Colonic mucosa (tissue), 4 donors: ENCODE measurements at regions not wholly inside any gene's neighbourhood (a gene's known extent, or its start where the extent isn't known, plus 50 kb on each side); places are given as distances from the start of the nearest gene placed in this dataset.
A peak's percentile ranks its signal among the peaks of the same experiment; 100 is the strongest.

ENCODE experiments used
- DNase-seq: peaks from one replicate; pipeline ENCODE4 v3.0.0-alpha.2; 2020
- H3K27ac ChIP-seq: fragments of 200-600 bp; one replicate; pipeline ENCODE4 v1.8.0; 2021
- H3K27me3 ChIP-seq: fragments of 200-600 bp; one replicate; pipeline ENCODE4 v1.8.0; 2021
- H3K36me3 ChIP-seq: fragments of 200-600 bp; one replicate; pipeline ENCODE4 v1.8.0; 2021
- H3K4me1 ChIP-seq: fragments of 200-600 bp; one replicate; pipeline ENCODE4 v1.8.0; 2021; ENCODE audit warnings: mild to moderate bottlenecking
- H3K4me3 ChIP-seq: fragments of 200-600 bp; one replicate; pipeline ENCODE4 v1.8.0; 2021
- H3K9ac ChIP-seq, 2 donors: one replicate each; pipeline ENCODE4 v1.7.0; 2013; ENCODE audit warnings: control low read depth in 2 of 2, low read depth in 2 of 2, low read length in 2 of 2
- H3K9me3 ChIP-seq: fragments of 200-600 bp; one replicate; pipeline ENCODE4 v1.8.0; 2021
- intact Hi-C: fragments of 100-400 bp; cut with DNase I; formaldehyde crosslinking; loops from one replicate; pipeline ENCODE4 v1.14.1; 2022
- TF ChIP-seq, protein P1 (sequence below): fragments of 200-600 bp; IDR thresholded peaks from one replicate; pipeline ENCODE4 v1.8.0; 2022; ENCODE audit warnings: antibody characterized with exemption, mild to moderate bottlenecking
- donor health status: healthy.
- donor health status: DM: no; HTN: no; CAD: no.
- donor health status: DM: no; HTN: no; CAD: no.

- DNase-seq = no peak
- TF ChIP-seq, protein P1, sequence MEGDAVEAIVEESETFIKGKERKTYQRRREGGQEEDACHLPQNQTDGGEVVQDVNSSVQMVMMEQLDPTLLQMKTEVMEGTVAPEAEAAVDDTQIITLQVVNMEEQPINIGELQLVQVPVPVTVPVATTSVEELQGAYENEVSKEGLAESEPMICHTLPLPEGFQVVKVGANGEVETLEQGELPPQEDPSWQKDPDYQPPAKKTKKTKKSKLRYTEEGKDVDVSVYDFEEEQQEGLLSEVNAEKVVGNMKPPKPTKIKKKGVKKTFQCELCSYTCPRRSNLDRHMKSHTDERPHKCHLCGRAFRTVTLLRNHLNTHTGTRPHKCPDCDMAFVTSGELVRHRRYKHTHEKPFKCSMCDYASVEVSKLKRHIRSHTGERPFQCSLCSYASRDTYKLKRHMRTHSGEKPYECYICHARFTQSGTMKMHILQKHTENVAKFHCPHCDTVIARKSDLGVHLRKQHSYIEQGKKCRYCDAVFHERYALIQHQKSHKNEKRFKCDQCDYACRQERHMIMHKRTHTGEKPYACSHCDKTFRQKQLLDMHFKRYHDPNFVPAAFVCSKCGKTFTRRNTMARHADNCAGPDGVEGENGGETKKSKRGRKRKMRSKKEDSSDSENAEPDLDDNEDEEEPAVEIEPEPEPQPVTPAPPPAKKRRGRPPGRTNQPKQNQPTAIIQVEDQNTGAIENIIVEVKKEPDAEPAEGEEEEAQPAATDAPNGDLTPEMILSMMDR = no peak
- no peak overlapping the region for H3K9ac ChIP-seq
- no peak overlapping the region for H3K27ac ChIP-seq
- no peaks in the 10 kb centered on the region for H3K9me3 ChIP-seq
- H3K27me3 ChIP-seq = no peaks in the 10 kb centered on the region
- H3K4me1 ChIP-seq = no peaks in the 10 kb centered on the region
- H3K4me3 ChIP-seq = no peak overlapping the region
- intact Hi-C loops = no loop called here
- no peaks in the 10 kb centered on the region for H3K36me3 ChIP-seq
Measured at GRCh38 chr1:213684454-213684853, 303.3 kb upstream of the PROX1 start.

DNA sequence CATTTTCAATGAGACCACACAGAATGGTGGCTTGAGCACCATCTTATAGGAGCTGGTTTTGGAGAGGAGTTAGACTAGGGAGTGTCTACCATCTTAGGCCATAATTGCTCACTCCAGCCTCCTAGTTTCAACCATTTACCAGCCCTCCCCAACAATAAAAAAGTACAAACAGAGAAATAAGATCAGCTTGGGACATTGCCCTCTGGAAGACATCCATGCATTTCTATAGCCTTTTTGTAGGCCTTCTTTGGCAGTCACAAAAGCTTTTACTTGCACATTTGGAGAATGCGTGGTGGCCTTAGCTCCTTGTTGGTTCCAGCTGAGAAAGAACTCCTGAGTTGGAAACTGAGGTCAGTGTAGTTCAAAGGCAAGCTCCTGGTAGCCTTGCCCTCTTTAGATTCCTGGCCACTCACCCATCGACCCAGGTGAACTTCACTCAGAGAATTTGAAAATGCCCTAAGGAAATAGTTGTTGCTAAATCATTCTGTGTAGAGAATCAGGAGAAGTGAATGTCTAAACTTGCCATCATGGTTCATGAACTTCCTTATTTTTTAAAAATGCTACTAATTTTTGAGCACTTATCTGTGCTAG lies 301.7 kb upstream of the PROX1 start:
- no peaks in the 10 kb centered on the region for H3K27me3 ChIP-seq
- no peaks in the 10 kb centered on the region for H3K9me3 ChIP-seq
- H3K4me1 ChIP-seq = peaks cover 2% of the 10 kb centered on the region
- no peak for DNase-seq
- peak overlapping the region in 1 of 2 donors; percentile 5 for H3K9ac ChIP-seq
- no peak overlapping the region for H3K4me3 ChIP-seq
- no peaks in the 10 kb centered on the region for H3K36me3 ChIP-seq
- intact Hi-C loops = no loop called here
- peak overlapping the region; percentile 34 for H3K27ac ChIP-seq
- TF ChIP-seq, protein P1 = no peak

DNA sequence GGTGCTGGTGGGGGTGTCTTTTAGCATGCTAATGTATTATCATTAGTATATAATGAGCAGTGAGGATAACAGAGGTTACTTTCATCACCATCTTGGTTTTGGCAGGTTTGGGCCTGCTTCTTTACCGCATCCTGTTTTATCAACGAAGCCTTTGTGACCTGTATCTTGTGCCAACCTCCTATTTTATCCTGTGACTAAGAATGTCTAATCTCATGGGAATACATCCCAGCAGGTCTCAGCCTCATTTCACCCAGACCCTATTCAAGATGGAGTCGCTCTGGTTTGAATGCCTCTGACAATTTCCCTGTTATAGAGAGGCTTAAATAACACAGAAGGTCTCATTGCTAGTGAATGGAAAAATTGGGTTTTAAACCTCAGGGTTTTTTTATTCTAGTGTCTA lies 300.8 kb upstream of the PROX1 start:
- H3K4me1 ChIP-seq = peaks cover 8% of the 10 kb centered on the region
- H3K27ac ChIP-seq = peak overlapping the region; percentile 34
- H3K36me3 ChIP-seq = no peaks in the 10 kb centered on the region
- H3K4me3 ChIP-seq = no peak overlapping the region
- no peak for DNase-seq
- no peak overlapping the region for H3K9ac ChIP-seq
- H3K27me3 ChIP-seq = no peaks in the 10 kb centered on the region
- no peaks in the 10 kb centered on the region for H3K9me3 ChIP-seq
- intact Hi-C loops = no loop called here
- TF ChIP-seq, protein P1 = no peak

- Histone ChIP-seq H3K27ac (peak overlapping the region; percentile 0), H3K4me3 (no peak overlapping the region), H3K9me3 (no peaks in the 10 kb centered on the region), H3K9ac (no peak overlapping the region), H3K27me3 (no peaks in the 10 kb centered on the region), H3K4me1 (peaks cover 9% of the 10 kb centered on the region), H3K36me3 (no peaks in the 10 kb centered on the region)
- TF ChIP-seq, protein P1 = no peak
- intact Hi-C loops = no loop called here
- no peak for DNase-seq
Measured at GRCh38 chr1:213687832-213688231, 299.9 kb upstream of the PROX1 start.

DNA sequence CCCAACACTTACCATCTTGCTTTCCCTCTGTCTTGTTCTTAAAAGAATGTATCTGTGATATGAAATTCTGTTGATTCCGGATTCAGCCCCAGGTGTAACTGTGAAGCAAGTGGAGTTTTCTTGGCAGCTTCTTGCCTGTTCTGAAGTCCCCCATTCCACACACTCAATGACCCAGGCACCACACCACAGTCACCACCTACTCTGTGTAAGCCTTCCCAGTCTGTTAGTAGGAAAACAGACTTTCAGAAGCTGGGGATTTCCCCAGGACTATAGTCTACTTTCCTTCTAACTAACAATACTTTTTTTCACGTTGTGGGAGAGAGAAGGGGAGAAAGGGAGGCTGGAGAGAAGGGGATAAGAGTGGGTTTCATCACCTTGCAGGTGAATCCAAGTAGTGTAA lies 299.1 kb upstream of the PROX1 start:
- H3K4me1 ChIP-seq = peaks cover 9% of the 10 kb centered on the region

More for the DNA sequence above, 299.1 kb upstream of the PROX1 start:
- no peak for DNase-seq
- H3K9me3 ChIP-seq = no peaks in the 10 kb centered on the region
- TF ChIP-seq, protein P1 = no peak
- peak overlapping the region; percentile 0 for H3K27ac ChIP-seq
- intact Hi-C loops = no loop called here
- no peaks in the 10 kb centered on the region for H3K36me3 ChIP-seq
- H3K4me3 ChIP-seq = no peak overlapping the region
- H3K27me3 ChIP-seq = no peaks in the 10 kb centered on the region
- no peak overlapping the region for H3K9ac ChIP-seq
